CD4-positive, alpha-beta T cell (primary cell): ENCODE measurements at regions not wholly inside any gene's neighbourhood (a gene's known extent, or its start where the extent isn't known, plus 50 kb on each side); places are given as distances from the start of the nearest gene placed in this dataset.

Experiments
- ATAC-seq: fragments of 200-7000 bp; cut with Tn5 transposase; one replicate; pipeline ENCODE4 v1.10.0; 2022; ENCODE audit warnings: mild to moderate bottlenecking; ENCODE audit not compliant: poor library complexity
- CTCF ChIA-PET: fragments of 350-600 bp; sonication (Branson Sonifier 250); formaldehyde crosslinking; loops from one replicate; lab custom pipeline; 2021; ENCODE audit warnings: antibody characterized with exemption, inconsistent platforms; lab: Charles Lee
- POLR2A ChIA-PET: fragments of 350-600 bp; sonication (Branson Sonifier 250); formaldehyde crosslinking; loops from one replicate; lab custom pipeline; 2021; ENCODE audit warnings: antibody characterized with exemption, inconsistent platforms; lab: Charles Lee
- DNase-seq, 14 experiments: peaks; one replicate each; pipeline ENCODE4 v3.0.0-alpha.2; 2013 to 2020; ENCODE audit warnings: mixed read lengths in 2 of 14
- H3K27ac ChIP-seq, 2 donors: one replicate each; pipeline versions ENCODE4 v1.5.1 to v1.7.0; 2013; ENCODE audit warnings: low read length in 2 of 2, low read depth in 1 of 2, mild to moderate bottlenecking in 1 of 2
- H3K27me3 ChIP-seq, 2 experiments: 1 replicate in 1 of 2; 2 replicates in 1 of 2; pipeline versions ENCODE4 v1.6.1 to v1.7.0; 2013; ENCODE audit warnings: low read length in 2 of 2, control low read depth in 1 of 2, mild to moderate bottlenecking in 1 of 2, moderate library complexity in 1 of 2; ENCODE audit not compliant: insufficient read depth in 2 of 2, control insufficient read depth in 1 of 2
- H3K36me3 ChIP-seq: one replicate; pipeline ENCODE4 v1.6.1; 2013; ENCODE audit warnings: low read length, control low read depth; ENCODE audit not compliant: insufficient read depth
- H3K4me1 ChIP-seq: one replicate; pipeline ENCODE4 v1.6.1; 2013; ENCODE audit warnings: low read length, control low read depth; ENCODE audit not compliant: insufficient read depth
- H3K4me3 ChIP-seq: one replicate; pipeline ENCODE4 v1.5.1; 2013; ENCODE audit warnings: mild to moderate bottlenecking, low read length, moderate library complexity
- H3K9me3 ChIP-seq, 2 experiments: 1 replicate in 1 of 2; 2 replicates in 1 of 2; pipeline versions ENCODE4 v1.6.1 to v1.7.0; 2013; ENCODE audit warnings: low read length in 2 of 2, mild to moderate bottlenecking in 2 of 2, control low read depth in 1 of 2, moderate library complexity in 1 of 2; ENCODE audit not compliant: control insufficient read depth in 1 of 2, insufficient read depth in 1 of 2
- H3K27ac Mint-ChIP-seq: one replicate; pipeline ENCODE4 v1.8.0; 2020; ENCODE audit warnings: mixed read lengths
- H3K27me3 Mint-ChIP-seq: one replicate; pipeline ENCODE4 v1.8.0; 2021; ENCODE audit warnings: mixed read lengths
- H3K36me3 Mint-ChIP-seq: one replicate; pipeline ENCODE4 v1.8.0; 2021; ENCODE audit warnings: low read depth, mixed read lengths
- H3K4me1 Mint-ChIP-seq: one replicate; pipeline ENCODE4 v1.8.0; 2021; ENCODE audit warnings: low read depth, mixed read lengths
- H3K4me3 Mint-ChIP-seq: one replicate; pipeline ENCODE4 v1.8.0; 2020; ENCODE audit warnings: mild to moderate bottlenecking, mixed read lengths
- H3K9me3 Mint-ChIP-seq: one replicate; pipeline ENCODE4 v1.8.0; 2020; ENCODE audit warnings: mixed read lengths
- CTCF ChIP-seq: fragments of 200-600 bp; IDR thresholded peaks from one replicate; pipeline ENCODE4 v1.8.0; 2022; ENCODE audit warnings: antibody characterized with exemption, mild to moderate bottlenecking
- intact Hi-C, 2 experiments: fragments of 100-400 bp; cut with DNase I in 1 of 2; cut with micrococcal nuclease in 1 of 2; formaldehyde crosslinking; loops; one replicate each; pipeline versions ENCODE4 v1.15.1 to v1.9.0; 2023 to 2025; cut with DNase I, micrococcal nuclease

GRCh38 chr5:35478856-35479682, 138.6 kb upstream of the SPEF2 start:
- Histone ChIP-seq H3K4me3 (peak overlapping the region; percentile 13), H3K4me1 (no peaks in the 10 kb centered on the region), H3K27me3 (no peaks in the 10 kb centered on the region), H3K36me3 (no peaks in the 10 kb centered on the region), H3K27ac (no peak overlapping the region), H3K9me3 (no peaks in the 10 kb centered on the region)
- Mint-ChIP-seq H3K36me3 (peaks cover 8% of the 10 kb centered on the region), H3K9me3 (peaks cover 4% of the 10 kb centered on the region), H3K27me3 (no peaks in the 10 kb centered on the region), H3K4me3 (peak overlapping the region; percentile 72), H3K4me1 (peaks cover 18% of the 10 kb centered on the region), H3K27ac (peak overlapping the region; percentile 69)
- ChIA-PET POLR2A (interaction anchor here (1.1 kb wide), 1 partner anchor 385 kb away, joined by 3 read pairs; no protein-coding TSS in a partner anchor), CTCF (interaction anchor here (0.6 to 1.2 kb wide), 3 partner anchors 10 to 245 kb away, joined by 3 read pairs; no protein-coding TSS in a partner anchor)
- DNase-seq (peak in 4 of 14 experiments; percentile 3 to 61 (median 42)), ATAC-seq (peak; percentile 39)
- intact Hi-C loops = no loop called here
- no peak for TF ChIP-seq CTCF

- no peak for TF ChIP-seq CTCF
- Mint-ChIP-seq H3K4me3 (no peak overlapping the region), H3K4me1 (peaks cover 18% of the 10 kb centered on the region), H3K27me3 (no peaks in the 10 kb centered on the region), H3K36me3 (peaks cover 8% of the 10 kb centered on the region), H3K9me3 (peaks cover 4% of the 10 kb centered on the region), H3K27ac (no peak overlapping the region)
- CTCF ChIA-PET = no interaction called here
- Histone ChIP-seq H3K27me3 (no peaks in the 10 kb centered on the region), H3K4me1 (no peaks in the 10 kb centered on the region), H3K27ac (no peak overlapping the region), H3K36me3 (no peaks in the 10 kb centered on the region), H3K4me3 (no peak overlapping the region), H3K9me3 (no peaks in the 10 kb centered on the region)
- POLR2A ChIA-PET = interaction anchor here (0.6 kb wide), 1 partner anchor 249 kb away, joined by 3 read pairs; no protein-coding TSS in a partner anchor
- ATAC-seq = no peak
- intact Hi-C loops = no loop called here
- DNase-seq = no peak
These were observed 139.8 kb upstream of the SPEF2 start for GRCh38 chr5:35477911-35478310.

- no peaks in the 10 kb centered on the region for H3K4me1 ChIP-seq
- H3K27me3 ChIP-seq = no peaks in the 10 kb centered on the region
- DNase-seq (no peak), ATAC-seq (no peak)
- no peaks in the 10 kb centered on the region for H3K36me3 ChIP-seq
- peaks cover 8% of the 10 kb centered on the region for H3K36me3 Mint-ChIP-seq
- H3K9me3 ChIP-seq = no peaks in the 10 kb centered on the region
- no peak overlapping the region for H3K27ac Mint-ChIP-seq
- no peaks in the 10 kb centered on the region for H3K27me3 Mint-ChIP-seq
- H3K4me3 ChIP-seq = no peak overlapping the region
- no peak for TF ChIP-seq CTCF
- ChIA-PET POLR2A (interaction anchor here (0.6 kb wide), 1 partner anchor 249 kb away, joined by 3 read pairs; no protein-coding TSS in a partner anchor), CTCF (no interaction called here)
- no peak overlapping the region for H3K27ac ChIP-seq
- no peak overlapping the region for H3K4me3 Mint-ChIP-seq
- H3K4me1 Mint-ChIP-seq = peaks cover 18% of the 10 kb centered on the region
- intact Hi-C loops = no loop called here
- peaks cover 4% of the 10 kb centered on the region for H3K9me3 Mint-ChIP-seq
These were observed 140.3 kb upstream of the SPEF2 start for GRCh38 chr5:35477321-35477720.
